A549 (cell line): ENCODE measurements at regions not wholly inside any gene's neighbourhood (a gene's known extent, or its start where the extent isn't known, plus 50 kb on each side); places are given as distances from the start of the nearest gene placed in this dataset.

Experiments used
- ATAC-seq, 2 experiments: fragments of 200-7000 bp in 1 of 2; fragments of >200 bp in 1 of 2; cut with Nextera tagmentation in 1 of 2; cut with Tn5 transposase in 1 of 2; 3 replicates each; pipeline versions ENCODE4 v1.8.0 to v1.9.1; 2018 to 2020; ENCODE audit warnings: mild to moderate bottlenecking in 1 of 2, moderate library complexity in 1 of 2
- CTCF ChIA-PET: fragments of 300-600 bp; sonication (Branson Sonifier 250); formaldehyde crosslinking; extraction: SDS; loops from one replicate; lab custom pipeline; 2021; ENCODE audit warnings: antibody characterized with exemption, inconsistent platforms; lab: Yijun Ruan, JAX
- POLR2A ChIA-PET: fragments of 350-600 bp; formaldehyde crosslinking; extraction: SDS; loops from one replicate; lab custom pipeline; 2021; ENCODE audit warnings: antibody characterized with exemption, inconsistent platforms; lab: Yijun Ruan, JAX
- DNase-seq, 2 experiments: peaks; one replicate each; pipeline versions ENCODE4 v3.0.0 to v3.0.0-alpha.2; 2011 to 2016; ENCODE audit warnings: low read depth in 1 of 2, low spot score in 1 of 2
- FAIRE-seq: peaks from 2 replicates; lab custom pipeline; 2011; peaks lifted over from hg19 to GRCh38; lab: Jason Lieb, UNC
- H3K27ac ChIP-seq, 2 experiments: fragments of >200 bp; sonication (Bioruptor Twin); formaldehyde crosslinking; 3 replicates each; pipeline ENCODE4 v1.5.1; 2016 to 2017
- H3K4me1 ChIP-seq: fragments of >200 bp; sonication (Bioruptor Twin); formaldehyde crosslinking; 3 replicates; pipeline ENCODE4 v1.6.1; 2016
- H3K4me2 ChIP-seq: fragments of >200 bp; sonication (Bioruptor Twin); formaldehyde crosslinking; 3 replicates; pipeline ENCODE4 v1.6.1; 2016
- H3K4me3 ChIP-seq: fragments of >200 bp; sonication (Bioruptor Twin); formaldehyde crosslinking; 3 replicates; pipeline ENCODE4 v1.5.1; 2016
- H3K9me3 ChIP-seq: fragments of >200 bp; sonication (Bioruptor Twin); formaldehyde crosslinking; 3 replicates; pipeline ENCODE4 v1.6.1; 2016
- BCL3 ChIP-seq: fragments of >200 bp; sonication (Bioruptor Twin); formaldehyde crosslinking; IDR thresholded peaks from 3 replicates; pipeline ENCODE4 v1.6.1; 2016
- BHLHE40 ChIP-seq: IDR thresholded peaks from 2 replicates; pipeline ENCODE4 v1.6.1; 2012; ENCODE audit warnings: low read depth, low read length, inconsistent platforms
- CHD2 ChIP-seq: fragments of 150-350 bp; IDR thresholded peaks from 2 replicates; pipeline ENCODE4 v1.6.1; 2014; ENCODE audit warnings: low read length; ENCODE audit not compliant: partially characterized antibody
- CHD4 ChIP-seq: fragments of 200-600 bp; sonication (generic); IDR thresholded peaks from 2 replicates; pipeline ENCODE4 v1.6.1; 2016; ENCODE audit warnings: antibody characterized with exemption, mild to moderate bottlenecking, borderline replicate concordance
- EHF ChIP-seq: fragments of 250-450 bp; sonication (Bioruptor Pico); IDR thresholded peaks from 2 replicates; pipeline ENCODE4 v1.5.0; 2020; ENCODE audit warnings: mild to moderate bottlenecking
- EHMT2 ChIP-seq: fragments of 200-600 bp; sonication (generic); IDR thresholded peaks from 2 replicates; pipeline ENCODE4 v1.6.1; 2016; ENCODE audit warnings: antibody characterized with exemption, low read depth, mild to moderate bottlenecking, moderate library complexity
- ELK1 ChIP-seq: fragments of 150-350 bp; IDR thresholded peaks from 2 replicates; pipeline ENCODE4 v1.6.1; 2014; ENCODE audit warnings: low read depth, mild to moderate bottlenecking, low read length
- EP300 ChIP-seq, 2 experiments: fragments of >200 bp; sonication (Bioruptor Twin); formaldehyde crosslinking; IDR thresholded peaks; 2 replicates in 1 of 2; 3 replicates in 1 of 2; pipeline ENCODE4 v1.6.1; 2016 to 2017
- HEYL ChIP-seq: fragments of 250-450 bp; sonication (Bioruptor Pico); IDR thresholded peaks from 2 replicates; pipeline ENCODE4 v1.8.0; 2021; ENCODE audit warnings: mild to moderate bottlenecking, moderate library complexity
- HOXB13 ChIP-seq: fragments of 250-450 bp; sonication (Bioruptor Pico); IDR thresholded peaks from 2 replicates; pipeline ENCODE4 v1.5.0; 2020; ENCODE audit warnings: low read depth, mild to moderate bottlenecking, moderate library complexity
- HOXB5 ChIP-seq: fragments of 250-450 bp; sonication (Bioruptor Pico); IDR thresholded peaks from 2 replicates; pipeline ENCODE4 v1.5.0; 2020; ENCODE audit warnings: mild to moderate bottlenecking, moderate library complexity
- KDM5A ChIP-seq: fragments of 200-600 bp; sonication (generic); IDR thresholded peaks from 2 replicates; pipeline ENCODE4 v1.6.1; 2016; ENCODE audit warnings: antibody characterized with exemption, mild to moderate bottlenecking
- PBX3 ChIP-seq: IDR thresholded peaks from 2 replicates; pipeline ENCODE4 v1.6.1; 2012
- PHF8 ChIP-seq: fragments of 200-600 bp; sonication (generic); IDR thresholded peaks from 2 replicates; pipeline ENCODE4 v1.6.1; 2016; ENCODE audit warnings: low read depth, mild to moderate bottlenecking, antibody characterized with exemption, moderate library complexity, borderline replicate concordance
- POLR2A ChIP-seq: IDR thresholded peaks from 2 replicates; pipeline ENCODE4 v1.6.1; 2012; ENCODE audit warnings: mild to moderate bottlenecking, low read length
- RARB ChIP-seq: fragments of 250-450 bp; sonication (Bioruptor Pico); IDR thresholded peaks from 2 replicates; pipeline ENCODE4 v1.8.0; 2021; ENCODE audit warnings: mild to moderate bottlenecking, moderate library complexity
- RCOR1 ChIP-seq: fragments of 150-350 bp; IDR thresholded peaks from 2 replicates; pipeline ENCODE4 v1.6.1; 2014; ENCODE audit warnings: antibody characterized with exemption, low read length, low read depth
- RFX5 ChIP-seq: fragments of 450-650 bp; IDR thresholded peaks from 2 replicates; pipeline ENCODE4 v1.7.1; 2014; ENCODE audit warnings: antibody characterized with exemption, mild to moderate bottlenecking, moderate library complexity
- RNF2 ChIP-seq: fragments of 200-600 bp; sonication (generic); IDR thresholded peaks from 2 replicates; pipeline ENCODE4 v1.6.1; 2016; ENCODE audit warnings: low read depth, mild to moderate bottlenecking, antibody characterized with exemption, moderate library complexity, borderline replicate concordance
- TFCP2L1 ChIP-seq: fragments of 250-450 bp; sonication (Bioruptor Pico); IDR thresholded peaks from 2 replicates; pipeline ENCODE4 v1.5.0; 2021; ENCODE audit warnings: mild to moderate bottlenecking
- USF2 ChIP-seq: fragments of 450-650 bp; IDR thresholded peaks from 2 replicates; pipeline ENCODE4 v1.6.1; 2014; ENCODE audit warnings: antibody characterized with exemption
- ZNF302 ChIP-seq: fragments of 250-450 bp; sonication (Bioruptor Pico); IDR thresholded peaks from 2 replicates; pipeline ENCODE4 v1.9.0; 2021; ENCODE audit warnings: inconsistent platforms, mild to moderate bottlenecking, moderate library complexity
- ZSCAN20 ChIP-seq: fragments of 250-450 bp; sonication (Bioruptor Pico); IDR thresholded peaks from 2 replicates; pipeline ENCODE4 v1.8.0; 2022; ENCODE audit warnings: mild to moderate bottlenecking, moderate library complexity
- WGBS: methylation state at CpG from one replicate; pipeline ENCODE4 v1.1.6; 2017; ENCODE audit errors: missing lambda C conversion rate; 5-methylcytosine and 5-hydroxymethylcytosine counted together

- POLR2A ChIA-PET, result no interaction called here
- Histone ChIP-seq H3K4me3 (no peak overlapping the region), H3K4me1 (no peaks in the 10 kb centered on the region), H3K9me3 (no peaks in the 10 kb centered on the region), H3K27ac (no peak overlapping the region), H3K4me2 (no peak overlapping the region)
- FAIRE-seq (no peak), ATAC-seq (no peak), DNase-seq (no peak)
- no peak for TF ChIP-seq HEYL
- no peak for TF ChIP-seq CHD4
- no peak for TF ChIP-seq BHLHE40
- TF ChIP-seq USF2, result no peak
- TF ChIP-seq ELK1, result no peak
- TF ChIP-seq RCOR1, result no peak
- TF ChIP-seq EHF (CRISPR knock-in tag), result no peak
- no peak for TF ChIP-seq POLR2A
- TF ChIP-seq RARB (CRISPR knock-in tag), result no peak
- no peak for TF ChIP-seq HOXB13 (CRISPR knock-in tag)
- no peak for TF ChIP-seq EHMT2
- TF ChIP-seq PBX3, result no peak
- TF ChIP-seq RFX5, result no peak
- TF ChIP-seq KDM5A, result no peak
- TF ChIP-seq HOXB5 (CRISPR knock-in tag), result no peak
- WGBS, result 73% methylated on average over 2 of the region's 2 CpGs
- CTCF ChIA-PET, result no interaction called here
Observed at GRCh38 chr18:60082282-60082681, 182.5 kb downstream of the PMAIP1 start.

GRCh38 chr18:60075477-60075876 lies 175.7 kb downstream of the PMAIP1 start:
- H3K4me2 ChIP-seq, result no peak overlapping the region
- H3K9me3 ChIP-seq, result no peaks in the 10 kb centered on the region; the same call in 2 of the 3 replicates
- ATAC-seq, result no peak
- H3K27ac ChIP-seq, result no peak overlapping the region
- WGBS, result 71% methylated on average over 1 of the region's 3 CpGs
- CTCF ChIA-PET, result no interaction called here
- H3K4me1 ChIP-seq, result no peaks in the 10 kb centered on the region
- POLR2A ChIA-PET, result no interaction called here
- TF ChIP-seq BHLHE40, result no peak
- no peak for TF ChIP-seq BCL3
- no peak for TF ChIP-seq ZSCAN20 (CRISPR knock-in tag)
- no peak for TF ChIP-seq RNF2
- no peak for TF ChIP-seq EP300 (IDR thresholded peaks at IDR 0.05)
- TF ChIP-seq PHF8, result no peak
- no peak for TF ChIP-seq ZNF302 (CRISPR knock-in tag)
- TF ChIP-seq PBX3, result no peak
- no peak for TF ChIP-seq TFCP2L1 (CRISPR knock-in tag)
- no peak for TF ChIP-seq ELK1
- TF ChIP-seq CHD2, result no peak
- no peak for TF ChIP-seq HEYL
- no peak overlapping the region for H3K4me3 ChIP-seq
- FAIRE-seq, result no peak
- no peak for DNase-seq
